Common myeloid progenitor, CD34-positive (primary cell): ENCODE measurements at regions not wholly inside any gene's neighbourhood (a gene's known extent, or its start where the extent isn't known, plus 50 kb on each side); places are given as distances from the start of the nearest gene placed in this dataset.
"Not testable (repeated sequence)": the region's sequence is repeated elsewhere in the genome, so short reads cannot be mapped to it uniquely, and the experiment has no call there.

Source experiments
- CTCF ChIA-PET: fragments of 350-600 bp; sonication (Branson Sonifier 250); formaldehyde crosslinking; loops from one replicate; lab custom pipeline; 2021; ENCODE audit warnings: antibody characterized with exemption; lab: Charles Lee
- POLR2A ChIA-PET: fragments of 350-600 bp; sonication (Branson Sonifier 250); formaldehyde crosslinking; loops from one replicate; lab custom pipeline; 2021; ENCODE audit warnings: antibody characterized with exemption; lab: Charles Lee
- DNase-seq, 3 donors: peaks; one replicate each; pipeline versions ENCODE4 v3.0.0 to v3.0.0-alpha.2; 2013
- H3K27ac ChIP-seq, 2 experiments: 1 replicate in 1 of 2; 2 replicates in 1 of 2; pipeline ENCODE4 v1.7.0; 2013; ENCODE audit warnings: inconsistent platforms in 2 of 2, low read length in 2 of 2, mild to moderate bottlenecking in 2 of 2, low read depth in 1 of 2, moderate library complexity in 1 of 2; ENCODE audit not compliant: severe bottlenecking in 2 of 2, insufficient read depth in 1 of 2, poor library complexity in 1 of 2
- H3K27me3 ChIP-seq, 5 experiments: replicated peaks in 2 of 5; 1 replicate in 3 of 5; 2 replicates in 2 of 5; pipeline versions ENCODE4 v1.6.1 to v1.7.0; 2013; ENCODE audit warnings: low read length in 4 of 5, mild to moderate bottlenecking in 2 of 5, moderate library complexity in 2 of 5, inconsistent platforms in 1 of 5; ENCODE audit not compliant: insufficient read depth in 5 of 5, control insufficient read depth in 4 of 5
- H3K36me3 ChIP-seq, 4 experiments: 1 replicate in 2 of 4; 2 replicates in 2 of 4; pipeline versions ENCODE4 v1.6.1 to v1.7.0; 2013; ENCODE audit warnings: low read length in 3 of 4, control low read depth in 1 of 4, mild to moderate bottlenecking in 1 of 4; ENCODE audit not compliant: control insufficient read depth in 4 of 4, insufficient read depth in 4 of 4
- H3K4me1 ChIP-seq, 4 experiments: 1 replicate in 3 of 4; 2 replicates in 1 of 4; pipeline versions ENCODE4 v1.6.1 to v1.7.1; 2013; ENCODE audit warnings: low read length in 3 of 4, mild to moderate bottlenecking in 3 of 4, control low read depth in 1 of 4, inconsistent platforms in 1 of 4, moderate library complexity in 1 of 4; ENCODE audit not compliant: control insufficient read depth in 4 of 4, insufficient read depth in 4 of 4; ENCODE audit errors: control extremely low read depth in 1 of 4
- H3K4me3 ChIP-seq, 7 experiments: 1 replicate in 4 of 7; 2 replicates in 3 of 7; pipeline versions ENCODE4 v1.5.1 to v1.7.0; 2013; ENCODE audit warnings: mild to moderate bottlenecking in 7 of 7, low read length in 6 of 7, moderate library complexity in 6 of 7, inconsistent platforms in 2 of 7, low read depth in 2 of 7, control low read depth in 1 of 7; ENCODE audit not compliant: insufficient read depth in 4 of 7, control insufficient read depth in 1 of 7; ENCODE audit errors: extremely low read depth in 1 of 7
- H3K9me3 ChIP-seq, 5 experiments: 1 replicate in 4 of 5; 2 replicates in 1 of 5; pipeline versions ENCODE4 v1.6.1 to v1.7.1; 2013; ENCODE audit warnings: low read length in 4 of 5, mild to moderate bottlenecking in 2 of 5, inconsistent platforms in 1 of 5, low read depth in 1 of 5, moderate library complexity in 1 of 5; ENCODE audit not compliant: control insufficient read depth in 4 of 5, insufficient read depth in 2 of 5; ENCODE audit errors: control extremely low read depth in 1 of 5
- WGBS: methylation state at CpG from one replicate; pipeline ENCODE4 v1.1.5; 2013; ENCODE audit not compliant: insufficient coverage; 5-methylcytosine and 5-hydroxymethylcytosine counted together

DNA sequence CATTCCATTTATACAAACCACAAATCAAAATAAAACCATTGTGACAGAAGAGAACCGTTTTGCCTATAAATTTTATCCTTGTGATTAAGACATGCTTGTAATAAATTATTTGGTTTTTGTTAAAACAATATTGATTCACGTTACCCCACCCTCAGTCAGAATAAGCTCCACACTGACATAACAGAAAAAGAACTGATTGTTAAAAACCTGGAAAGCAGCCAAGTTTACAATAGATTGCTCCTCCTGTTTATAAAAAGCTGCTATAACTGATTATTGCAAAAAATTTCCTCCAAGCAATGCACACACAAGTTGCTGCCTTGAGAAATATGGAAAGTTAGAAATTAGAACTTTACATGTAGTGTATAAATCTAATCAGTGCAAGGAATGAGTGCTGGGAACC, 263.5 kb downstream of the SETD4 start:
- H3K27ac ChIP-seq: no peak overlapping the region
- no peak overlapping the region for H3K4me3 ChIP-seq
- no CpG with 5 or more reads among the region's 2 CpGs for WGBS
- POLR2A ChIA-PET: no interaction called here
- H3K36me3 ChIP-seq: no peaks in the 10 kb centered on the region
- no peaks in the 10 kb centered on the region for H3K27me3 ChIP-seq
- no peak for DNase-seq
- H3K9me3 ChIP-seq: peaks cover 0 to 3% (median 0%) of the 10 kb centered on the region in 5 experiments
- CTCF ChIA-PET: no interaction called here
- H3K4me1 ChIP-seq: no peaks in the 10 kb centered on the region

- H3K4me1 ChIP-seq, H3K4me3 ChIP-seq, H3K36me3 ChIP-seq, H3K27me3 ChIP-seq, H3K27ac ChIP-seq, H3K9me3 ChIP-seq, DNase-seq, CTCF ChIA-PET, POLR2A ChIA-PET: not testable (repeated sequence)
- 100% methylated on average over 1 of the region's 4 CpGs for WGBS
Measured at GRCh38 chr21:35794527-35794926, 265.8 kb downstream of the SETD4 start.

- DNase-seq: no peak
- H3K36me3 ChIP-seq: no peaks in the 10 kb centered on the region
- H3K4me3 ChIP-seq: no peak overlapping the region
- H3K4me1 ChIP-seq: no peaks in the 10 kb centered on the region
- no peaks in the 10 kb centered on the region for H3K27me3 ChIP-seq
- no peaks in the 10 kb centered on the region for H3K9me3 ChIP-seq
- no peak overlapping the region for H3K27ac ChIP-seq
- ChIA-PET CTCF (interaction anchor here (0.8 to 0.9 kb wide), 2 partner anchors 9 to 10 kb away, joined by 3 read pairs; no protein-coding TSS in a partner anchor), POLR2A (no interaction called here)
- 100% methylated on average over 1 of the region's 5 CpGs for WGBS
Measured at GRCh38 chr21:35792569-35793305, 267.6 kb downstream of the SETD4 start.

- no peaks in the 10 kb centered on the region for H3K9me3 ChIP-seq
- ChIA-PET CTCF (interaction anchor here (0.8 to 0.9 kb wide), 2 partner anchors 9 to 10 kb away, joined by 3 read pairs; no protein-coding TSS in a partner anchor), POLR2A (no interaction called here)
- H3K36me3 ChIP-seq: no peaks in the 10 kb centered on the region
- no peaks in the 10 kb centered on the region for H3K4me1 ChIP-seq
- no peak overlapping the region for H3K27ac ChIP-seq
- DNase-seq: no peak
- WGBS: 100% methylated on average over 4 of the region's 10 CpGs
- no peak overlapping the region for H3K4me3 ChIP-seq
- no peaks in the 10 kb centered on the region for H3K27me3 ChIP-seq
Measured at GRCh38 chr21:35791541-35792325, 268.6 kb downstream of the SETD4 start.

- H3K36me3 ChIP-seq: no peaks in the 10 kb centered on the region
- no peak for DNase-seq
- POLR2A ChIA-PET: no interaction called here
- H3K9me3 ChIP-seq: no peaks in the 10 kb centered on the region
- no peaks in the 10 kb centered on the region for H3K4me1 ChIP-seq
- H3K27ac ChIP-seq: no peak overlapping the region
- H3K4me3 ChIP-seq: no peak overlapping the region
- CTCF ChIA-PET: no interaction called here
- no peaks in the 10 kb centered on the region for H3K27me3 ChIP-seq
Measured at GRCh38 chr21:35783721-35784120, 276.6 kb downstream of the SETD4 start.

DNA sequence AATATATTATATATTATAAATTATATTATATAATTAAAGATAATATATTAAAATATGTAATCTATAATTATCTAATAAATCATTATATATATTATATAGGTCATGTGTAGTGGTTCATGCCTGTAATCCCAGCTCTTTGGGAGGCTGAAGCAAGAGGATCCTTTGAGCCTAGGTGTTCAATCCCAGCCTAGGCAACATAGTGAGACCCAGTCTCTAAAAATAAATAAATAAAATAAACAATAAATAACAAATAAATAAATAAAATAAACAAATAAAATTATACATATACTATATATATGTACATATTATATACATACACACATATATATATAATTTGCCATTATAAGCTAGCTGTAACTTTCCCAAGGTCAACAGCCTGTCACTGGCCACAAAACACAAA, 277.7 kb downstream of the SETD4 start:
- H3K9me3 ChIP-seq: peaks cover 0 to 2% (median 0%) of the 10 kb centered on the region in 5 experiments
- peaks cover 0 to 2% (median 0%) of the 10 kb centered on the region in 5 experiments for H3K27me3 ChIP-seq
- no peak overlapping the region for H3K27ac ChIP-seq
- ChIA-PET CTCF (interaction anchor here (0.8 to 1.1 kb wide), 2 partner anchors 9 to 15 kb away, joined by 3 read pairs; no protein-coding TSS in a partner anchor), POLR2A (no interaction called here)
- no peaks in the 10 kb centered on the region for H3K36me3 ChIP-seq
- no peaks in the 10 kb centered on the region for H3K4me1 ChIP-seq
- DNase-seq: no peak
- no peak overlapping the region for H3K4me3 ChIP-seq

- H3K27ac ChIP-seq: no peak overlapping the region
- H3K9me3 ChIP-seq: peaks cover 0 to 2% (median 0%) of the 10 kb centered on the region in 5 experiments
- no peaks in the 10 kb centered on the region for H3K4me1 ChIP-seq
- no peaks in the 10 kb centered on the region for H3K36me3 ChIP-seq
- H3K4me3 ChIP-seq: no peak overlapping the region
- peaks cover 0 to 2% (median 0%) of the 10 kb centered on the region in 5 experiments for H3K27me3 ChIP-seq
- 100% methylated on average over 2 of the region's 4 CpGs for WGBS
- CTCF ChIA-PET: no interaction called here
- DNase-seq: no peak
- POLR2A ChIA-PET: no interaction called here
Measured at GRCh38 chr21:35780983-35781382, 279.3 kb downstream of the SETD4 start.
